Upper lobe of left lung (tissue), 6 donors: ENCODE measurements at regions not wholly inside any gene's neighbourhood (a gene's known extent, or its start where the extent isn't known, plus 50 kb on each side); places are given as distances from the start of the nearest gene placed in this dataset.

Source experiments
- ATAC-seq, 2 donors: fragments of 200-7000 bp; cut with Tn5 transposase; one replicate each; pipeline ENCODE4 v1.9.1; 2022; ENCODE audit warnings: mild to moderate bottlenecking in 2 of 2, moderate library complexity in 2 of 2; ENCODE audit not compliant: low FRiP score in 2 of 2
- DNase-seq, 2 donors: peaks; one replicate each; pipeline ENCODE4 v3.0.0-alpha.2; 2019 to 2020
- H3K27ac ChIP-seq, 4 donors: fragments of 200-600 bp; sonication (generic); one replicate each; pipeline ENCODE4 v1.5.1; 2016 to 2019
- H3K27me3 ChIP-seq, 4 donors: fragments of 200-600 bp; sonication (generic); one replicate each; pipeline ENCODE4 v1.5.1; 2017 to 2019
- H3K36me3 ChIP-seq, 4 donors: fragments of 200-600 bp; sonication (generic); one replicate each; pipeline ENCODE4 v1.5.1; 2016 to 2019
- H3K4me1 ChIP-seq, 4 donors: fragments of 200-600 bp; sonication (generic); one replicate each; pipeline ENCODE4 v1.5.1; 2018 to 2019
- H3K4me3 ChIP-seq, 4 donors: fragments of 200-600 bp; sonication (generic); one replicate each; pipeline ENCODE4 v1.5.1; 2017 to 2019; ENCODE audit warnings: mild to moderate bottlenecking in 2 of 4, moderate library complexity in 1 of 4
- H3K9me3 ChIP-seq, 4 donors: fragments of 200-600 bp; sonication (generic); one replicate each; pipeline ENCODE4 v1.5.1; 2018 to 2019
- EP300 ChIP-seq, 4 donors: sonication (generic); formaldehyde crosslinking; IDR thresholded peaks; one replicate each; pipeline ENCODE4 v1.5.1; 2017; ENCODE audit warnings: antibody characterized with exemption in 4 of 4, control low read depth in 2 of 4
- POLR2A ChIP-seq, 4 donors: fragments of 450-650 bp; IDR thresholded peaks; one replicate each; pipeline ENCODE4 v1.5.1; 2016 to 2017; ENCODE audit warnings: antibody characterized with exemption in 4 of 4, mild to moderate bottlenecking in 2 of 4
- POLR2AphosphoS5 ChIP-seq, 2 donors: sonication (generic); formaldehyde crosslinking; IDR thresholded peaks; one replicate each; pipeline ENCODE4 v1.5.1; 2017; ENCODE audit warnings: antibody characterized with exemption in 2 of 2
- WGBS, 2 donors: methylation state at CpG; one replicate each; pipeline ENCODE4 v1.1.5; 2017 to 2018; 5-methylcytosine and 5-hydroxymethylcytosine counted together
- TF ChIP-seq, protein P1 (sequence below), 6 experiments: fragments of 450-650 bp in 4 of 6; fragments of 200-600 bp in 2 of 6; sonication (generic) in 2 of 6; IDR thresholded peaks; one replicate each; pipeline ENCODE4 v1.5.1; 2016 to 2019; ENCODE audit warnings: antibody characterized with exemption in 6 of 6
- donor health status: DM: no; HTN: no; CAD: no; lungs with moderate emphysema.
- donor health status: DM: no; HTN: yes; CAD: no; lungs with severe emphysema.

DNA sequence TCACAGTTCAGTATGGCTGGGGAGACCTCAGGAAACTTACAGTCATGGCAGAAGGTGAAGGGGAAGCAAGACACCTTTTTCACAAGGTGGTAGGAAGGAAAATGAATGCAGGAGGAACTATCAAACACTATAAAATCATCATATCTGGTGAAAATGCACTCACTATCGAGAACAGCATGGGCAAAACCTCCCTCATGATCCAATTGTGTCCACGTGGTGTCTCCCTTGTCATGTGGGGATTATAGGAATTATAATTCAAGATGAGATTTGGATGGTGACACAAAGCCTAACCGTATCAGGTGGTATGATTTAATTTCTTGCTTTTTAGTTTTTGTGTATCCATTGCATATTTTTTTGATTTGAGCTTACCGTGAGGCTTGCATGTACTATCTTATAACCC is 133.2 kb upstream of the SYNCRIP start:
- TF ChIP-seq, protein P1, sequence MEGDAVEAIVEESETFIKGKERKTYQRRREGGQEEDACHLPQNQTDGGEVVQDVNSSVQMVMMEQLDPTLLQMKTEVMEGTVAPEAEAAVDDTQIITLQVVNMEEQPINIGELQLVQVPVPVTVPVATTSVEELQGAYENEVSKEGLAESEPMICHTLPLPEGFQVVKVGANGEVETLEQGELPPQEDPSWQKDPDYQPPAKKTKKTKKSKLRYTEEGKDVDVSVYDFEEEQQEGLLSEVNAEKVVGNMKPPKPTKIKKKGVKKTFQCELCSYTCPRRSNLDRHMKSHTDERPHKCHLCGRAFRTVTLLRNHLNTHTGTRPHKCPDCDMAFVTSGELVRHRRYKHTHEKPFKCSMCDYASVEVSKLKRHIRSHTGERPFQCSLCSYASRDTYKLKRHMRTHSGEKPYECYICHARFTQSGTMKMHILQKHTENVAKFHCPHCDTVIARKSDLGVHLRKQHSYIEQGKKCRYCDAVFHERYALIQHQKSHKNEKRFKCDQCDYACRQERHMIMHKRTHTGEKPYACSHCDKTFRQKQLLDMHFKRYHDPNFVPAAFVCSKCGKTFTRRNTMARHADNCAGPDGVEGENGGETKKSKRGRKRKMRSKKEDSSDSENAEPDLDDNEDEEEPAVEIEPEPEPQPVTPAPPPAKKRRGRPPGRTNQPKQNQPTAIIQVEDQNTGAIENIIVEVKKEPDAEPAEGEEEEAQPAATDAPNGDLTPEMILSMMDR (IDR thresholded peaks at IDR 0.05): no peak
- no peak for TF ChIP-seq POLR2AphosphoS5 (IDR thresholded peaks at IDR 0.05)
- TF ChIP-seq EP300 (IDR thresholded peaks at IDR 0.05): no peak
- Histone ChIP-seq H3K4me1 (no peaks in the 10 kb centered on the region), H3K4me3 (no peak overlapping the region), H3K9me3 (peaks cover 0 to under 1% (median 0%) of the 10 kb centered on the region in 4 donors), H3K36me3 (no peaks in the 10 kb centered on the region), H3K27ac (no peak overlapping the region), H3K27me3 (no peaks in the 10 kb centered on the region)
- no peak for ATAC-seq
- 77 to 78% methylated on average over 4 of the region's 4 CpGs for WGBS, 2 donors
- no peak for DNase-seq

DNA sequence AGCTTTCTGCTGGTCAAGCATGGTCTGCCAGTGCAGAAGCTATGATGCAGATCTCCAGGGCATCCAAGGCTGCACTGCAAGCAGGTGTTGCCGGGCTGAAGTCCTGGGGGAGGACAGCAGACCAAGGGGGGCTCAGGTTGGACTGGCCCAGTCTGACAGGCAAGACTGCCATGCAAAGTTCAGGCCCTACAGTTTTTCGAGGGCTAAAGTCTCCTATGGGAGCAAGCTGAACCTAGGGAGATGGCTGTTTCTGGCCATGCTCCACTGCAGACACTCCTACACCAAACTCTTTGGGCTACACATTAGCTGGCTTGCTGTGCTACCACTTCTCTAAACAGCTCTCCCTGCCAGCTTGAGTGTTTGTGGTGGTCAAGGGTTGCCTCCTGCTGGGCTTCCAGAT is 130.0 kb upstream of the SYNCRIP start:
- no peaks in the 10 kb centered on the region for H3K9me3 ChIP-seq
- no peak overlapping the region for H3K27ac ChIP-seq
- peak in 1 of 2 donors; percentile 14 for ATAC-seq
- no peak overlapping the region for H3K4me3 ChIP-seq
- no peaks in the 10 kb centered on the region for H3K27me3 ChIP-seq
- H3K4me1 ChIP-seq: no peaks in the 10 kb centered on the region
- TF ChIP-seq POLR2AphosphoS5 (IDR thresholded peaks at IDR 0.05): no peak
- TF ChIP-seq, protein P1 (IDR thresholded peaks at IDR 0.05): no peak
- TF ChIP-seq EP300 (IDR thresholded peaks at IDR 0.05): no peak
- no peak for TF ChIP-seq POLR2A (IDR thresholded peaks at IDR 0.05)
- no peak for DNase-seq
- H3K36me3 ChIP-seq: no peaks in the 10 kb centered on the region
- WGBS, 2 donors: 100% methylated on average over 1 of the region's 2 CpGs; no CpG with 5 or more reads in 1 of the 2 donors

DNA sequence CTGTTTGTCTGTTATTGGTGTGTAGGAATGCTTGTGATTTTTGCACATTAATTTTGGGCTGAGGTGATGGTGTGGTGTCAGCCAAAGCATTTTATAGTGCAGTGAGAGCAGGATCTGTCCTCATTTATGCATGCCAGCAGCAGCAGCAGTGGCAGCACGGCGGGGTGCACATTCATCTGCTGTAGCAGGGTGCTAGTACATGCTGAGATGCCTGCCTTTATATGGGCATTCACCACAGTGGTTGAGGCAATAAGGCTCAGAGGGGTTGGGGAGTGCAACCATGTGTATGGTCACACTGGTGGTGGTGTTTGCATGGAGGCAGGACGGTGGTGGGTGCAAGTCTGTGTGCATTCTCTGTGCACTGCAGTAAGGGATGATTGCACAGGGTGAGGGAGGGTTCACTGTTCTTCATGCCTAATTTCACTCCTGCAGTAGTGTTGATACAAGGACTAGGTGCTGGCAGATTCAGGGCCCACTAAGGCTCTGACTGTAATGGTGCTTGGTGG is 129.3 kb upstream of the SYNCRIP start:
- peak; percentile 10 to 15 for ATAC-seq
- TF ChIP-seq EP300 (IDR thresholded peaks at IDR 0.05) (no peak), POLR2AphosphoS5 (IDR thresholded peaks at IDR 0.05) (no peak), POLR2A (IDR thresholded peaks at IDR 0.05) (no peak)
- TF ChIP-seq, protein P1 (IDR thresholded peaks at IDR 0.05): no peak
- no peaks in the 10 kb centered on the region for H3K9me3 ChIP-seq

DNA sequence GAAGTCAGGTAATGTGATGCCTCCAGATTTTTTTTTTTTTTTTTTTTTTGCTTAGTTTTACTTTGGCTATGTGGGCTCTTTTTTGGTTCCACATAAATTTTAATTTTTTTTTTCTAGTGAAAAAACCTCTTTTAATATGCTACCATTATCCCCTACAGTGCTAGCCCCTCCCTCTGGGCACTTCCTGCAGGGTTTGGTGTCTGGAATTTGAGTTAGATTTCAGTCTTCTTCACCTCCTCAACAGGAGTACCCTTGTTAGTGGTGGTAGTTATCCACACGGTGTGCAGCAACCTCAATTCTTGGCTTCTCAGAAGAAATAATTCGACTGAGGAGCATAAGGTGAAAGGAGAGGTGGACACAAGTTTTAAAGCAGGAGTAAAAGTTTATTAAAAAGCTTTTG is 128.8 kb upstream of the SYNCRIP start:
- Histone ChIP-seq H3K9me3 (no peaks in the 10 kb centered on the region), H3K4me3 (no peak overlapping the region), H3K27ac (no peak overlapping the region), H3K4me1 (no peaks in the 10 kb centered on the region), H3K36me3 (no peaks in the 10 kb centered on the region), H3K27me3 (no peaks in the 10 kb centered on the region)
- ATAC-seq (no peak), DNase-seq (no peak)
- TF ChIP-seq POLR2A (IDR thresholded peaks at IDR 0.05) (no peak), EP300 (IDR thresholded peaks at IDR 0.05) (no peak), POLR2AphosphoS5 (IDR thresholded peaks at IDR 0.05) (no peak)
- TF ChIP-seq, protein P1 (IDR thresholded peaks at IDR 0.05): no peak
- WGBS, 2 donors: 86 to 87% methylated on average over 2 of the region's 2 CpGs

More for the DNA sequence above, 129.3 kb upstream of the SYNCRIP start:
- Histone ChIP-seq H3K4me3 (no peak overlapping the region), H3K4me1 (no peaks in the 10 kb centered on the region), H3K27me3 (no peaks in the 10 kb centered on the region), H3K27ac (no peak overlapping the region), H3K36me3 (no peaks in the 10 kb centered on the region)
- 70 to 84% methylated on average over 3 of the region's 3 CpGs for WGBS, 2 donors
- DNase-seq: peak in 1 of 2 donors; percentile 10

DNA sequence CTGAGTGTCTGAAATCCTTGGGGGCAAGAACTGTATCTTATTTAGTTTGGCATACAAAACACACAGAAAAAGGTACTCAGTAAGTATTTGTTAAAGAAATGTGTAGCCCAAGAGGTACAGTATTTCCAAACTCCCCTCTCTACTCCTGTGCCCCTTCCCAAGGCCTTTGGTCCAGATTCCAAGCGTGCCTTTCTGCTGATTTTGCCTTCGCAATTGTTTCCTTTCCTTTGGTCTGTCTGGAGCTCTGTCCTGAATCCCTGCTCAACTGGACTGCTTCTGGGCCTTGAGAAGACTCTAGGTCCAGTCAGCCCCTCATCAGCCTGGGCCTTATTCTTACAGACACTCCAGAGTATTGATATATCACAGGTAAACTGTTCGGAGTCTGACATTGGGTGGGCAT is 122.2 kb upstream of the SYNCRIP start:
- no peak overlapping the region for H3K4me3 ChIP-seq
- ATAC-seq (no peak), DNase-seq (no peak)
- WGBS, 2 donors: 78 to 82% methylated on average over 3 of the region's 3 CpGs
- H3K27me3 ChIP-seq: no peaks in the 10 kb centered on the region
- H3K4me1 ChIP-seq: no peaks in the 10 kb centered on the region
- H3K36me3 ChIP-seq: no peaks in the 10 kb centered on the region
- TF ChIP-seq EP300 (IDR thresholded peaks at IDR 0.05): no peak
- TF ChIP-seq POLR2AphosphoS5 (IDR thresholded peaks at IDR 0.05): no peak
- TF ChIP-seq POLR2A (IDR thresholded peaks at IDR 0.05): no peak
- TF ChIP-seq, protein P1 (IDR thresholded peaks at IDR 0.05): no peak
- no peak overlapping the region for H3K27ac ChIP-seq
- no peaks in the 10 kb centered on the region for H3K9me3 ChIP-seq
